ENCODE measurements at regions not wholly inside any gene's neighbourhood (a gene's known extent, or its start where the extent isn't known, plus 50 kb on each side); places are given as distances from the start of the nearest gene placed in this dataset.
A peak's percentile ranks its signal among the peaks of the same experiment; 100 is the strongest.
"Not testable (repeated sequence)": the region's sequence is repeated elsewhere in the genome, so short reads cannot be mapped to it uniquely, and the experiment has no call there.

GRCh38 chr9:2243666-2244555 is 228.8 kb downstream of the SMARCA2 start:
- DNase-seq: no peak

GRCh38 chr9:2247340-2247739 is 232.2 kb downstream of the SMARCA2 start:
- no peak for DNase-seq

GRCh38 chr9:2248768-2249265 is 233.7 kb downstream of the SMARCA2 start:
- no peak for DNase-seq

- no peak for DNase-seq
These were observed 238.8 kb downstream of the SMARCA2 start for GRCh38 chr9:2253636-2254580.

GRCh38 chr9:2255128-2255527 is 240.0 kb downstream of the SMARCA2 start:
- DNase-seq: no peak

GRCh38 chr9:2257248-2257929 is 242.2 kb downstream of the SMARCA2 start:
- DNase-seq: peak; percentile 13

- no peak for DNase-seq
These were observed 245.5 kb downstream of the SMARCA2 start for GRCh38 chr9:2260417-2261306.

- no peak for DNase-seq
These were observed 246.4 kb downstream of the SMARCA2 start for GRCh38 chr9:2261421-2262103.

- DNase-seq: no peak
These were observed 247.4 kb downstream of the SMARCA2 start for GRCh38 chr9:2262386-2263071.

GRCh38 chr9:2263111-2263510 is 248.0 kb downstream of the SMARCA2 start:
- no peak for DNase-seq

- DNase-seq: no peak
These were observed 248.5 kb downstream of the SMARCA2 start for GRCh38 chr9:2263665-2264064.

- no peak for DNase-seq
These were observed 248.9 kb downstream of the SMARCA2 start for GRCh38 chr9:2264081-2264480.

- DNase-seq: no peak
These were observed 252.1 kb downstream of the SMARCA2 start for GRCh38 chr9:2267181-2267745.

- DNase-seq: no peak
These were observed 254.6 kb downstream of the SMARCA2 start for GRCh38 chr9:2269778-2270177.

- DNase-seq: no peak
These were observed 255.4 kb downstream of the SMARCA2 start for GRCh38 chr9:2270565-2270964.

- no peak for DNase-seq
These were observed 256.3 kb downstream of the SMARCA2 start for GRCh38 chr9:2271426-2271825.

- no peak for DNase-seq
These were observed 259.6 kb downstream of the SMARCA2 start for GRCh38 chr9:2274762-2275161.

GRCh38 chr9:2276296-2276695 is 261.1 kb downstream of the SMARCA2 start:
- DNase-seq: no peak

GRCh38 chr9:2277133-2277532 is 262.0 kb downstream of the SMARCA2 start:
- DNase-seq: not testable (repeated sequence)

GRCh38 chr9:2277644-2278043 is 262.5 kb downstream of the SMARCA2 start:
- DNase-seq: not testable (repeated sequence)
